Stimulated activated CD8-positive, alpha-beta memory T cell treated with anti-CD3 and anti-CD28 coated beads, Interleukin-7, amount 100 ng/mL, for 48 hours (primary cell): ENCODE measurements at regions not wholly inside any gene's neighbourhood (a gene's known extent, or its start where the extent isn't known, plus 50 kb on each side); places are given as distances from the start of the nearest gene placed in this dataset.

Experiments used
- DNase-seq, 2 donors: peaks; one replicate each; pipeline ENCODE4 v3.0.0-alpha.2; 2020; ENCODE audit warnings: low read depth in 1 of 2; ENCODE audit errors: extremely low read depth in 1 of 2

DNA sequence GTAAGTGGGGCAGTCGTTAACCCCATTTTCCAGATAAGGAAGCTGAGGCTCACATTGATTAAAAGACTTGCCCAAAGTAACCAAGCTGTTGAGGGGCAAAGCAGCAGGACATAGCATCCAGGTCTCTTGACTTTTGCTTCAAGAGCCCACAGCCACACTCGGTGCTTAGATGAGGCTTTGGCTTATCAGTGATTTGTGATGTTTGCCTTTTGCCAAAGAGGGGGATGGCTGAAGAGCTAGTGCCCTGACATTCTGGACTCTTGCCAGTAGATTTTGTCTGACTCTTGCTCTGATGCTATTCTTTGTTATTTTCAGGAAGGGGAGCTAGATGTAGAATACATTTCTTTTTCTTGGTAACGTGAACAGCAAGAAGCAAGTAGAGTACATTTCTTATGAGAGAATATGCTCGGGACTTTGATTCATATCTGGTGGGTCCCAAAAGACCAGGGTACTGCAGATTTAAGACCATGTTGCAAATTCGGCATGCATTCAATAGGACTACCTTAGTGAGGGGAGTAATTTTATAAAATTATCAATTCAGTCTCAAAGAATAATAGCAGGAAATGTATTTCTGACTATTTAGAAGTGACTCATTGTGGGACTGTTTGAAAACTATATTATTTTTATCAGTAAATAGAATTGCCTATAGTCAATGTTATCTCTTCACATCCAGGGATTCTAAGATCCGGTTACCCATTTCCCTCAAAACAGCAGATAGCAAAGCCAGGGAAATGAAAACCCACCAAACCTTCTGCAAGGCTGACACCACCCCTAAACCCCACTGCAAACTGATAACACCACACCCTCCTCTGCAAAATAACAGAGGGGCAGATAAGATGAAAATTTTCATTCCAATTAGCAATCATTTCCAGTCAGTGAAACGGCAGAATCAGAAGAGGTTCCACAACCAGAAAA lies 180.0 kb upstream of the BMPER start:
- no peak for DNase-seq

DNA sequence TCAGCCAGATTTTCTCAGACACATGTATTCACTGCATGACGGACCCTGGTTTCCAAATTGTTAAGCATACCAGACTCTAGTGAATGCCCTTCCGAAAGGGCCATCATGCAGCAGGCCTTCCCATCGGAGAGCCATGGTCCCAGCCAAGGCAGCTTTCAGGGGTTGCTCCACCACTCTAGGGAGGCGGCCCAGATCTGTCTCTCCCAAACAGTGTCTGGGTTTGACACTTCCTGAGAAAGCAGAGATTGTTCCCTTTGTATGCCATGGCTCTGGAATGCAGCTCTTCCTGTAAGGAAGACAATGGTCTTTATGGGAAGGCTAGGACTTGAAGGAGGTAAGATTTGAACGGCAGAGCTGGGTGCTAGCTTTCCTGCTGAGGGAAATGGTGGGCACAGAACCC lies 178.8 kb upstream of the BMPER start:
- DNase-seq: no peak

DNA sequence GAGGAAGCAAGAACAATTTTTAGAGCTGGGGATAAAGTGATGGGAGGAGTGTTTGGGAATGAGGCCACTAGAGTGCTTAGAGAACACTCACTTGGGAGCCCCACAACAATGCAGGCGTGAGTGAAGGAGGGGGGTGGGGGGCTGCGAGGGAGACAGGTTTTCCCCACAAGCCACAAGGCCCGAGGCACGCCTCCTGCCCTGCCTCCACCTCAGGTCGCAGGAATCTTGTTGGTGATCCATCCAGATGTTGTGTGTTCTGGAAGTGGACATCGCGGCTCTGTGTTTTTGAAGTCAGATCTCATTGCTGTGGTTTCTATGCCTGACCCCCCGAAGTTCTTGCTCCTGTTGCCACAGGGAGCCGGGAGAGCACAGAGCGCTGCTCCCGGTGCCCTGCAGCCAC lies 178.0 kb upstream of the BMPER start:
- no peak for DNase-seq

DNA sequence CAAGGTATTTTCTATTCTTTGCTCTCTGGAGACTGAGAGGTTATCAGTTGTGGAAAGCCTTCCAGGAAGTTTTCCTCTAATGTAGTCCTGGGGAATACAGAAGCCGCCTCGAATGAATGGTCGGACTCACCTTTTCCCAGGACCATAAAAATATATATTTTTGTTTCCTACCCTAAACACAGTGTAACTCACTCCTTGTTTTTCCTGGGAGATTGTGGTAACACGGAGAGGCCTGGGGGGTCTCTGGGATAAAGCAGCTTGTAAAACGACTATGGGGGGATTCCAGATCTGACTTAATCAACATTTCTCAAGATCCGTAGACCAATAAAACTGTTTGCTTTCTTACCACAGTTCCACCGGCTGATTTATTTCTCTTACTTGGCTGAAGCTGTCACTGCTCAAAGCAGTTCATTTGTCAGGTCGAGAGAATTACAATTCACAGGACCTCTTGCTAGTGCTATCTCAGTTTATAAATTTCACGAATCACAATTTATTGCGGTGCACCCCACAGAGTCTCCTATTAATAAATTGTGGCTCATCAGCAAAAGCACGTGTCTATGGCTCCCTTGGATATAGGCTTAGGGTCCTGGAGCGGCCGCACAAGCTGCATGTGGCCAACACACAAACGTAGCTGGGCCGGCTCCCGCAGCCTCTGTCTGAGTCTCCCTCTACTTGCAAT lies 176.3 kb upstream of the BMPER start:
- DNase-seq: no peak

DNA sequence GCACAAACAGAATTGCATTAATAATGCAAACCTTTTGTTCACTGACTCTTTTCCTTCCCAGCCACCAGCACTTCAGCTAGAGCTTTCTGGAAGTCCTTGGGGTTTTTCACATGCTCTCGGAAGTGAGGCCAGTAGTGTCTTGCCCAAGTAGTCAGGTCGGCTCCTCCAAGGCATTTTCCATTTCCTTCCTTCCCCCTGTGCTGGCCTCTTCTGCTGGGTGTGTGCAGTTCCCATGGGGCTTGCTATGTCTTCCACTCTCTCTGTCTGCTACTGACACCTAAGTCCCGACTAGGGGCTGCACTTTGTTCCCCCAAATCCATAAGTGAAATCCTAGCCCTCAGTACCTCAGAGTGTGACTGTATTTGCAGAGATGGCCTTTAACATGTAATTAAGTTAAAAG lies 175.6 kb upstream of the BMPER start:
- no peak for DNase-seq

DNA sequence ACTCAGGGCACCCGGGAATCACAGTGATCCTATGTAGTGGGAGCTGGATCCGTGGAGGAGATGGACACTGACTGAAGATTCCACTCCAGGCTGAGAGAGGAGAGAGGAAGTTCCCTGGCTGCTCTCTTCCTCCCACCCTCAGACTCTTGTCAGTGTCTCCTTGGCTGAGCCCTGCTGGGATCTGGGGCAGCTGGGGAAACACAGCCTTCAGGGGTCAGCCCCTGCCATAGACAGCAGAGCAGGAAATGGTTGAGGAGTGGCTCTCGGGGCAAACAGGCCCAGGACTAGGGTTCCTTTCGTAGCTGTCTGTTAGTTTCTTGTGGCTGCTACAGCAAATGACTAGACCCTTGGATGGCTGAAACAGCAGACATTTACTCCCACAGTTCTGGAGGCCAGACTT lies 174.4 kb upstream of the BMPER start:
- DNase-seq: no peak

DNA sequence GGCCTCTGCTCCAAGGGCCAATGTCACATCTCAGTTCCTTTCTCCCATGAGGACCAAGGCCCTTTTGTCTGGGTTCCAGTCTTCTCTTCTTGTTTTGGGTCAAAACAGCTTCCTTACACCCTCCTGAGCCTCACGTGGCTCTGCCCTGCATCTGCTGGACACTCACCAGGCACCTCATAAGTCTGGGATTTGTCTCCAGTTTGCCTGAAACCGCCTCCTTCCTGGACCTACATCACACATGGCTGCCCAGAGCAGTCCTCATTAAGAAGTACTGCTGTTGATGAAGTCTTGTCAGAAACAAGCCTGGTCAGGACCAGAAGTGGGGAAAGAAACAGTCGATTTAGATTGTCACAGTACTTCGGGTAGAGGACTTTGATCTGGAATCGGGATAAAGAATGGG lies 173.4 kb upstream of the BMPER start:
- no peak for DNase-seq

DNA sequence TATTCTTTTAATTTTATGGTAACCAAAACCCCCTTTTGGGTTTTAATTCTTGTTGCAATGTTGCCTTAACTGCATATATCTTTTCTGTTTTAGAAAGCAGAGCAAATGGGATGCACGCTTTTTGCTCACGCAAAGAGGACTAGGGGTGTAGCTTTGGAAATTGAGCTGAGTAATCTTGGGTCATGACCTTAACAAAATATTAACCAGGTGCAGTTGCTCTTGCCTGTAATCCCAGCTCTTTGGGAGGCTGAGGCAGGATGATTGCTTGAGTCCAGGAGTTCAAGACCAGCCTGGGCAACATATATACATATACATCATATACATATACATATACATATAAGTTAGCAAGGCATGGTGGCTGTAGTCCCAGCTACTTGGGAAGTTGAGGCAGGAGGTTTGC lies 172.9 kb upstream of the BMPER start:
- DNase-seq: no peak

DNA sequence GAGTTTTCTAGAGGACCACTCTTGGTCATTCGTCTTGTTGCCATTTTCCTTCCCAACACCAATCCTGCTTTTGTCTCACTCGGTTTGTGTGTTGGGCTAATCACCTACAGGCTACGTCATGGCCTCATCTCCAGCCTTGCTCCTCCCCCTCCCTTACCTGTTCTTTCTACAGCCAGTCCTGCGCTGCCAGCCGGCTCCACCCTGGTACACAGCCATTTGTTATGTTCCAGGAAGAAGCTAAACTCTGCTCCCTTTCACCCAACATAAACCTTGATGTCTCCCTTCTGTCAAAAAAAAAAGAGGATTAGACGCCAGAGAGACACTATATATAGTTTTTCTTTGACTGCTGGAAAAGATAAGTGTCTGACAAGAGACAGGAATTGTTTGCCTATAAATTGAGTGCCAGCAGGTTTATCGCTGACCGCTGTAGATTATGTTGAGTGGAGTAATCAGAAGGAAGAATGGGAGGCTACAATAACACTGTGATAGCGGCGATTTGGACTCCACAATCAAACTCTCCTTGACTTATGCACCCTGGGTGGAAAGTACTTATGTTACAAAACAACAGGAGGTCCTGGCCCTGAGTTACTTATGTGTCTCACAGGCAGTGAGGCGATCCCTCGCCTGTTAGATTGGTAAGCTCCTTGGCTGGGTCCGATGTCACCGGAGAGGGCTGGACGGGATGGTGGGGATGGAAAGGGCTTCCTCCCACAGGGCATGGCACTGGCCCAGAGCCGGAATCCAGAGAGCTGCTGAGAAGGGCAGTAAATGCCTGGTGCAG lies 171.3 kb upstream of the BMPER start:
- DNase-seq: no peak

DNA sequence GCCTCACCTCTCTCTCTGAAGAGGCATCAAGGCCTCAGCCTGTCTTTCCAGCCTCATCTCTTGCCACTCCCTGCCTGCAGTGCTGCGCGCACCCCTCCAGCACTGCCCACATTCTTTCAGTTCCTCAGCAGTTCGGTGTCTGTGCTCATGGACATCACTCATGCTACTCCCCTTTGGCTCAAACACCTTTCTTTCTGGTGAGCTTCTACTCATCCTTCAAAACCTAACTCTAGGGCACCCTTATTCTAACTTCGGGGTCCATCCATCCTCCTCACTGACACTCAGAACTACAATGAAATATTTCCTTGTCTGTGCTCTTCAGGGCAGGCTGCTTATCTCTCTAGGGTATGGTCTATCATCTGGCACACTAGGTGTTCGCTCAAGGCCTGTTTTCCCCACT lies 169.9 kb upstream of the BMPER start:
- DNase-seq: no peak

DNA sequence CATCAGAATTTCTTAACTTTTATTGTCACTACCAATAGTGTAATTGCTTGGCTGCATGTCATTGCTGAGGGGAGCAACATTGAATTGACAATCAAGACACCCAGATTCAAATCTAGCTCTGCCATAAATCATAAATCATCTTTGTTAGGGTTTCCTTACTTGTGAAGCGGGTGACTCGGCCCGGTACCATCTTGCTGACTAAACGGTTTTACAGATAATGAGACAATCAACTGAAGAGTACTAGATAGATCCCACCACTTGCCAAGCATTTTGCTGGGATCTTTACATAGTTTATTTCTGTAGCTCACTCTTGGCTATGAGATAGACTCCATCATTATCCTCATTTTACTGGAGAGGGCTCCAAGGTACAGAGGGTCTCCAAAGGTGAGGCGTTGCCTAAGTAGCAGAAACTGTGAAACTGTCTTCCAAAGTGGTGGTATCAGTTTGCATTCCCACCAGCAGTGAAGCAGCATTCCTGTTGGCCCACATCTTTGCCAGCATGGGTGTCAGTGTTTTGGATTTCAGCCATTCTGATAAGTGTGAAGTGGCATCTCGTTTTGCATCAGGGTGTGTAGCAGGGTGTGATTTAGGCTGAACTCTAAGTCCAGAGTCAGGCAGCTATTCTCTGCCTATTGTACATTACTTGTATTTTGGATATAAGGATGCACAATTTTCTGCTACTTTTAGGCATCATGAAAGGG lies 168.7 kb upstream of the BMPER start:
- no peak for DNase-seq

DNA sequence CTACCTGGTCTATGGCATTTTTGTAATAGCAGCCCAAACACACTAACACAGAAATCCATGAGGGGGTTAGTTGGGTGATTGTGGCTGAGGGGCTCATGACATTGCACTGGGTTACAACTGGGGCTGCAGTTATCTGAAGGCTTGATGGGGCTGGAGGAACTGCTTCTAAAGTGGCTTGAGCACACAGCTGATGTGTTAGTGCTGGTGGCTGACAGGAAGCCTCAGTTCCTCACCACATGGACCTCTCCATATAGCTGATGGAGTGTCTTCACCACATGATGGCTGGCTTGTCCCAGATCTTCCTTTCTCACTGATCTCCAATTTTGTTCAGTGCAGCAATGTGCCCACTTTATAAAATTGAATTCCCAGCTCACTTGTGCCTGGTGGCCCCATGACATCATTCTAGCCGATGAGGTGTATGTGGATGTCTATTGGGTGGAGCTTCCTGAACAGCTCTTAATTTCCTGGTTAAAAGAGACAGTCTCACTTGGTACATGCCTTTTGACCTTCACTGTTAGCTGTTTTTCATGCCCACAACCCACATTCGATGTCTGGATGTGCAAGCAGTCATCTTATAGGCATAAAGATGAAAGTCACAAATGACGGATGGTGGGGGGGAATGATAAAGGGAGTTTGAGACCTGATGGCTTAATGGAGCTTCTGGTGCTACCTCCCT lies 166.9 kb upstream of the BMPER start:
- no peak for DNase-seq

DNA sequence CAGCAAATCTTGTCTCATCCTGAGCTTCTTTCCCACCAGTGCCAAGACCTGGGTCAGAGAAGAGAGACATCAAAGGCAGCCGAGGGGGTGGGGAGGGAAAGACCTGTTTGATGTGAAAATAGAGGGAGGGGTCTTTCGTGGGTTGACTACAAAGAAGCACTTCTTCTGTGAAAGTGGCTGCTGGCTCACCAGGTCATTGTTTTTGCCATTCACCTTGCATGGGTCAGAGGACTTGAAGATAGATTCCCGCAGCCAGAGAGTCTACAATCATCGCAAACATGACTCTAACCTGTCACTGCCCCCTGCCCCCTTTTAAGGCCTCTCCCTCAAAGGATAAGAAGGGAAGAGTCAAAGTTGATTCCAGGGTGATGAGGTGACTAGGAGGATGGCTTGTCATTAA lies 166.1 kb upstream of the BMPER start:
- no peak for DNase-seq

DNA sequence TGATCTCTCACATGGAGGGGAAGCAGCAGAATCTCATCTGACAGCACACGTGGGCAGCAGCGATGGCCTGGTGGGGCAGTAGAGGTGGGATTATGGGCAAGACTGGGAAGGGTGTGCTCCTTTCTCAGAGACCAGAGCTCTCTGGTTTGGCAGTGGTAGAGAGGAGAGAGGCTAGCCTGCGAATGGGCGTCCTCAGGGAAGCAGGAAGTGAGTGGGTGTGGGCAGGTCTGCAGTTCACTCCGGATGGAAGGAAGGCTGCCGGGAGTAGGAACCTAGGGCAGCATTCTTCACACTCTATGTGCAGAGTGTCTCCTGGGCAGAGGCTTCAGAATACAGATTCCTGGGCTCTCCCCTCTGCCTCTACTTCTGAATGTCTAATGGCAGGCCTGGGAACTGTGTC lies 162.8 kb upstream of the BMPER start:
- DNase-seq: no peak

DNA sequence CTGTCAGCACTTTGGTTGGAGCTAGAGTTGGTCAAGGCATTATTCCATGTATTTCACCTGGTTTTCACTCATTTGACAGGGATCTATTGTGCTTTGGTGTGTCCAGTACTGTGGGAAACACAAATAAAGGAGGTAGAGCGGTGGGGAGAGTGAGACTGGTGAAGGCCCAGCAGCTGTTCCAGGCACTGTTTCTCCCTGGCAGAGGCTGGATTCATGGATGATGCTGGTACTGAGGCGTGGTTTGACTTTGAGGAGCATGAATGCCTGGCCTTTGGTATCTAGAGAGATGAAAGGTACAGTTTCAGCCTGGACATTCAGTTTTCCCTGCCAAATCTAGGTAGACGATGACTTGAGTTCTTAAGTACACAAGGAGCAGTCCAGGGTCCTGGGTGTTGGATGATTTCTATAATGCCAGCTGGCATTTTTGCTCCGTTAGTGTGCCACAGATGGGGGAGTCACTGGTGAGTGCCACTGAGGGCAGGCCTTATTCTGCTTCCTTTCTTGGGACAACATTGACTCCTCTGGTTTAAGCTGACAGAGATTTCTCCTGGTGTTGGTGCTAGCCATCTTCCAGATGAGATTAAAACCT lies 162.2 kb upstream of the BMPER start:
- no peak for DNase-seq

DNA sequence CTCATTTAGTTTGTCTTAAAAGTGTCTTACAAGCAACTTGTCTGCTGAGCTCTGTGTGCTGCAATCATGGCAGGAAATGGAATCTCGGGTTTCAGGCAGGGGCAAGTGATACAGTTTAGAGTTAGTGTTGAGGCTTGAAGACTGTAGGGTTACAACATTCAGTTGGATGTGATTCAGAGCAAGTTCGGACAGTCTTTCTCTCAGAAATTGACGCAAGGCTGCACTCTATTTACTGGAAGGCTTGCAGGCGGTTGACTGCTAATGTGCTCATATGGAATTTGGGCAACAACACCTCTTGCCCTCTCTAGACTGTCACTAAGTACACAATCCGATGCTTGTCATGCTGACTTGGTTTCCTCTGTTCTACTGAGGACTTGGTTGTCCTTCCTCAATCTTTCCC lies 161.7 kb upstream of the BMPER start:
- no peak for DNase-seq

DNA sequence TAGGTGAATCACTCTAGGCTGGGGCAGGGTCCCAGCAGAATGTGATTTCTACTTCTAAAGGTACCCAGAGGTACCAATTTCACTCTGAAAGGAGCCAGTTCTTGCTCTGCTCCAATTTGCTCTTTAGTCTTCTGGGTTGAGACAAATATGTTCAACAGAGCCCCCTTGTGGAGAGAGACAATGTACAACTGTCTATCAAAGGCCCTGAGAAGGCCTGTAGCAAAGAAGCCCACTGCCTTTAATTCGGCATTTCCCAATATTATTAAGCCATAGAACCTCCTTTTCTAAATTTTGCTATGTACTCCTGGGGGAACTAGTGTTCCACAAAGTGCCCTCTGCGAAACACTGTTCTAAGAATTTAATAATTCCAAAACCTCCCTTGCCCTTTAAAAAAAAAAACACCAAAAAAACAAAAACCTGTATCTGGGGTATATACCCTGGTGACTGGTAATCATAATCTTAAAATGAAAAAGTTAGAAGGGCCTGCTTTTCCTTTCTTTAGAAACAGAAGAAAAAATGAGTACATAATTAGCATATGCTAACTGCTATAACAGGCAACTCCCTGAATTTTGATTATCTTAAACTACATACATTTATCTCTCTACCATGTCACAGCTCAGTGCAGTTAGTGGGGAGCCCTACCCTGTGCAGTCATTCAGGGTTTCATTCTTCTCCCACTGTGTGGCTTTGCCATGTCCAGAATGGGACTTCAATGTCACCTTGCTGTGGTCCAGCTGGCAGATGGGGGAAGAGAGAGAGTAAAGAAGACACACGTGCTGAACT lies 160.9 kb upstream of the BMPER start:
- DNase-seq: no peak

DNA sequence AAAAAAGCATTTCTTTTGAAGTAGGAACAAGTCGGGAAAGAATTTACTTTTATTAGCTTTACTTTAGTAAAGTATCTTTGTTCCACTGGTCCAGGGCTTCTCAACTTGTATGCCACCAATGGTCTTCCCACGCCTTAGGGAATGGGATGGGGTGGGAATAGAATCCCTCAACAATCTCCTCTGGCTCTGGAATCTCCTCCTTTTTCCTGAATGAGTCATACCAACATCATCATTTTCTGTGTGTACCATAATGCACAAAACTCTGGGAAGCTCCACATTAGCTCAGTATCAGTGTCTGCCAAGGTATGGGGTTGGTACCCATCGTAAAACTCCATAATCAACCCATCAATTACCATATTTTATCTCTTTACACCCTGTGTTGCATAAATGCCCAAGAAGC lies 159.4 kb upstream of the BMPER start:
- DNase-seq: no peak

DNA sequence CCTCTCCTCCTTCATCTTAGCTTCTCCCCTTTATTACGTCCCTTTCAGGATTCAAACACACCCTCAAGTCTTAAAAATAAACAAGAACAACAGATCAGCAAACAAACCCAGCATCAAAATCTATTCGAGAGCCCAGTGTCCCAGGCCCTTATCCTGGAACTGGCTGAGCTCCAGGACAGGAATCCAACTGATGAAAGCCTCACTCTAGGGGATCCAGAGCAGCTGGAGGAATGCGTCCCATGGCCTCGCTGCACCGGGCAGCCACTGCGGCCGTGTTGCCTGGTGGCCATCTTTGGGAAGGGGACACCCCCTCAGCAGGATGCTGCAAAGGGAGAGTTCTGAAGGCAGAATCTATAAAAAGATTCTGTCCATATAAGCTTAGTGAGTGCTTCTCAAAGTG lies 156.5 kb upstream of the BMPER start:
- no peak for DNase-seq
